ENCODE measurements at regions not wholly inside any gene's neighbourhood (a gene's known extent, or its start where the extent isn't known, plus 50 kb on each side); places are given as distances from the start of the nearest gene placed in this dataset.
"Not testable (repeated sequence)": the region's sequence is repeated elsewhere in the genome, so short reads cannot be mapped to it uniquely, and the experiment has no call there.

DNA sequence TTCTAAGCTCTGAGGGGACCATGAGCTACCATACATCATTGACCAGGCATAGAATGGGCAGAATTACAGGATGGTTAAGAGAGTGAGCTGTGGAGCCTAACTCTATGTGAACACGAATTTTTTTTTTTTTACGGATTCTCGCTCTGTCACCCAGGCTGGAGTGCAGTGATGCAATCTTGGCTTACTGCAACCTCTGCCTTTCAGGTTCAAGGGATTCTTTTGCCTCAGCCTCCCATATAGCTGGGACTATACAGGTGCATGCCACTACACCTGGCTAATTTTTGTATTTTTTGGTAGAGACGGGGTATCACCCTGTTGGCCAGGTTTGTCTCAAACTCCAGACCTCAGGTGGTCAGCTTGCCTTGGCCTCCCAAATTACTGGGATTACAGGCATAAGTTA is 72.8 kb upstream of the PCAT7 start:
- TF ChIP-seq, protein P1, sequence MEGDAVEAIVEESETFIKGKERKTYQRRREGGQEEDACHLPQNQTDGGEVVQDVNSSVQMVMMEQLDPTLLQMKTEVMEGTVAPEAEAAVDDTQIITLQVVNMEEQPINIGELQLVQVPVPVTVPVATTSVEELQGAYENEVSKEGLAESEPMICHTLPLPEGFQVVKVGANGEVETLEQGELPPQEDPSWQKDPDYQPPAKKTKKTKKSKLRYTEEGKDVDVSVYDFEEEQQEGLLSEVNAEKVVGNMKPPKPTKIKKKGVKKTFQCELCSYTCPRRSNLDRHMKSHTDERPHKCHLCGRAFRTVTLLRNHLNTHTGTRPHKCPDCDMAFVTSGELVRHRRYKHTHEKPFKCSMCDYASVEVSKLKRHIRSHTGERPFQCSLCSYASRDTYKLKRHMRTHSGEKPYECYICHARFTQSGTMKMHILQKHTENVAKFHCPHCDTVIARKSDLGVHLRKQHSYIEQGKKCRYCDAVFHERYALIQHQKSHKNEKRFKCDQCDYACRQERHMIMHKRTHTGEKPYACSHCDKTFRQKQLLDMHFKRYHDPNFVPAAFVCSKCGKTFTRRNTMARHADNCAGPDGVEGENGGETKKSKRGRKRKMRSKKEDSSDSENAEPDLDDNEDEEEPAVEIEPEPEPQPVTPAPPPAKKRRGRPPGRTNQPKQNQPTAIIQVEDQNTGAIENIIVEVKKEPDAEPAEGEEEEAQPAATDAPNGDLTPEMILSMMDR (IDR thresholded peaks at IDR 0.05; ENCODE audit: borderline replicate concordance), result no peak
- no peak for DNase-seq
- Histone ChIP-seq H3K4me3 (no peak overlapping the region), H3K36me3 (no peaks in the 10 kb centered on the region), H3K4me1 (no peaks in the 10 kb centered on the region), H3K27ac (replicated peaks) (no peak overlapping the region), H3K9me3 (replicated peaks) (peaks cover 8% of the 10 kb centered on the region), H3K27me3 (ENCODE audit: low read depth) (no peaks in the 10 kb centered on the region)
- intact Hi-C loops (cut with micrococcal nuclease), result no loop called here

DNA sequence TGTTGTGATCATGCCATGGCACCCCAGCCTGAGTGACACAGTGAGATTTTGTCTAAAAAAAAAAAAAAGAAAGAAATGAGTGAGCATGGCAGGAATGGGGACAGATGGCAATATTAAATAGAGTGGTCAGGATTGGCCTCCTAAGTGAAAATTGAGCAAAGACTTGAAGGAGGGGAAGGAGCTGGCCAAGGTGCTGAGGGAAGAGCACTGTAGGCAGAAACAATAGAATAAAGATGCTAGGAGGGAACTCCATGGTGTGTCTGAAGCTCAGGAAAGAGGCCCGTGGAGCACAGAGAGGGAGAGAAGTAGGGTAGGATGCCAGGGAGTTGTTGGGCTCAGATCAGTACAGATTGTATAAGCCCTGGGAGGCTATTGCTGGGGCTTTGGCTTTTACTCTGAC is 64.4 kb upstream of the PCAT7 start:
- H3K27me3 ChIP-seq (ENCODE audit: low read depth), result peaks cover 25% of the 10 kb centered on the region
- DNase-seq, result no peak
- no peaks in the 10 kb centered on the region for H3K4me1 ChIP-seq
- TF ChIP-seq, protein P1 (IDR thresholded peaks at IDR 0.05; ENCODE audit: borderline replicate concordance), result no peak
- H3K4me3 ChIP-seq, result no peak overlapping the region
- H3K9me3 ChIP-seq (replicated peaks), result peaks cover 5% of the 10 kb centered on the region
- no peaks in the 10 kb centered on the region for H3K36me3 ChIP-seq
- H3K27ac ChIP-seq (replicated peaks), result no peak overlapping the region
- intact Hi-C loops (cut with micrococcal nuclease), result no loop called here

- H3K4me1 ChIP-seq; H3K36me3 ChIP-seq; intact Hi-C loops (cut with micrococcal nuclease); DNase-seq; H3K27ac ChIP-seq (replicated peaks); H3K4me3 ChIP-seq; H3K9me3 ChIP-seq (replicated peaks): not testable (repeated sequence)
- H3K27me3 ChIP-seq (ENCODE audit: low read depth), result peaks cover 32% of the 10 kb centered on the region
These were observed 62.8 kb upstream of the PCAT7 start for GRCh38 chr9:94492125-94492524.

- TF ChIP-seq, protein P1 (IDR thresholded peaks at IDR 0.05; ENCODE audit: borderline replicate concordance), result no peak
- no peaks in the 10 kb centered on the region for H3K4me1 ChIP-seq
- peaks cover 29% of the 10 kb centered on the region for H3K27me3 ChIP-seq (ENCODE audit: low read depth)
- no peaks in the 10 kb centered on the region for H3K36me3 ChIP-seq
- H3K9me3 ChIP-seq (replicated peaks), result no peaks in the 10 kb centered on the region
- H3K4me3 ChIP-seq, result no peak overlapping the region
- no peak for DNase-seq
- no peak overlapping the region for H3K27ac ChIP-seq (replicated peaks)
- intact Hi-C loops (cut with micrococcal nuclease), result no loop called here
These were observed 56.0 kb upstream of the PCAT7 start for GRCh38 chr9:94498801-94499453.

GRCh38 chr9:94504358-94504757 is 50.5 kb upstream of the PCAT7 start:
- H3K4me1 ChIP-seq, result no peaks in the 10 kb centered on the region
- TF ChIP-seq, protein P1 (IDR thresholded peaks at IDR 0.05; ENCODE audit: borderline replicate concordance), result no peak
- no peak overlapping the region for H3K4me3 ChIP-seq
- H3K27me3 ChIP-seq (ENCODE audit: low read depth), result peaks cover 25% of the 10 kb centered on the region
- DNase-seq, result no peak
- peaks cover 3% of the 10 kb centered on the region for H3K9me3 ChIP-seq (replicated peaks)
- H3K36me3 ChIP-seq, result no peaks in the 10 kb centered on the region
- H3K27ac ChIP-seq (replicated peaks), result no peak overlapping the region
- intact Hi-C loops (cut with micrococcal nuclease), result no loop called here

Measured in left ventricle myocardium inferior (tissue), 1 donor.